Ovary (tissue), 3 donors: ENCODE measurements at regions not wholly inside any gene's neighbourhood (a gene's known extent, or its start where the extent isn't known, plus 50 kb on each side); places are given as distances from the start of the nearest gene placed in this dataset.

Source experiments
- CTCF ChIP-seq, 3 donors: fragments of 450-650 bp in 2 of 3; fragments of 200-600 bp in 1 of 3; IDR thresholded peaks; one replicate each; pipeline versions ENCODE4 v1.5.1 to v1.8.0; 2016 to 2022; ENCODE audit warnings: antibody characterized with exemption in 3 of 3, mild to moderate bottlenecking in 1 of 3
- POLR2A ChIP-seq: fragments of 450-650 bp; IDR thresholded peaks from one replicate; pipeline ENCODE4 v1.6.1; 2017; ENCODE audit warnings: antibody characterized with exemption, mild to moderate bottlenecking, moderate library complexity
- donor health status: DM: no; HTN: no; CAD: no.

- TF ChIP-seq CTCF (IDR thresholded peaks at IDR 0.05) (no peak), POLR2A (no peak)
These were observed 625.4 kb downstream of the QKI start for GRCh38 chr6:164039954-164040375.
